ENCODE measurements at regions not wholly inside any gene's neighbourhood (a gene's known extent, or its start where the extent isn't known, plus 50 kb on each side); places are given as distances from the start of the nearest gene placed in this dataset.

DNA sequence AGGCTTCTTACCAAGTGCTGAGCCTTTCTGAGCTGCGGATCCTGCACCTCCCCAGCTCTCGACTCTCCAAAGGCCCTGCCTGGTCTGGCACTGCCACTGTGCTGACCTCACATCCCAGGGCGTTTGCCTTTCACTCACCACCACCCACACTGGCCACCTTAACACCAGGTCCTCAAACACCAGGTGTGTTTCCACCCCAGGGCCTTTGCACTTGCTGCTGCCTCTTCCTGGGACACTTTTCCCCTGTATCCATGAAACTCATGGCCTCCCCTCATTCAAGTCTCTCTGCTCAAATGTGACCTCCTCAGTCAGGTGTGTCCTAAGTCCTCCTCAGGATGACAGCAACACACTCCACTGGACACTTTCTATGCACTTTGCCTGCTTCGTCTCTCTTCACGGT is 51.4 kb upstream of the ANO1 start:
- no peak overlapping the region for H3K27ac ChIP-seq (ENCODE audit: low read depth, low read length, poor library complexity, severe bottlenecking)
- H3K9me3 ChIP-seq (ENCODE audit: low read length), result no peaks in the 10 kb centered on the region
- TF ChIP-seq, protein P1, sequence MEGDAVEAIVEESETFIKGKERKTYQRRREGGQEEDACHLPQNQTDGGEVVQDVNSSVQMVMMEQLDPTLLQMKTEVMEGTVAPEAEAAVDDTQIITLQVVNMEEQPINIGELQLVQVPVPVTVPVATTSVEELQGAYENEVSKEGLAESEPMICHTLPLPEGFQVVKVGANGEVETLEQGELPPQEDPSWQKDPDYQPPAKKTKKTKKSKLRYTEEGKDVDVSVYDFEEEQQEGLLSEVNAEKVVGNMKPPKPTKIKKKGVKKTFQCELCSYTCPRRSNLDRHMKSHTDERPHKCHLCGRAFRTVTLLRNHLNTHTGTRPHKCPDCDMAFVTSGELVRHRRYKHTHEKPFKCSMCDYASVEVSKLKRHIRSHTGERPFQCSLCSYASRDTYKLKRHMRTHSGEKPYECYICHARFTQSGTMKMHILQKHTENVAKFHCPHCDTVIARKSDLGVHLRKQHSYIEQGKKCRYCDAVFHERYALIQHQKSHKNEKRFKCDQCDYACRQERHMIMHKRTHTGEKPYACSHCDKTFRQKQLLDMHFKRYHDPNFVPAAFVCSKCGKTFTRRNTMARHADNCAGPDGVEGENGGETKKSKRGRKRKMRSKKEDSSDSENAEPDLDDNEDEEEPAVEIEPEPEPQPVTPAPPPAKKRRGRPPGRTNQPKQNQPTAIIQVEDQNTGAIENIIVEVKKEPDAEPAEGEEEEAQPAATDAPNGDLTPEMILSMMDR (IDR thresholded peaks at IDR 0.05; ENCODE audit: low read length), result no peak
- TF ChIP-seq EZH2 (IDR thresholded peaks at IDR 0.05; ENCODE audit: borderline replicate concordance, low read length), result no peak
- no peaks in the 10 kb centered on the region for H3K36me3 ChIP-seq (ENCODE audit: insufficient read depth, low read length)
- H3K4me1 ChIP-seq (ENCODE audit: insufficient read depth, low read length, severe bottlenecking), result no peaks in the 10 kb centered on the region
- H4K20me1 ChIP-seq (ENCODE audit: insufficient read depth, low read length), result no peaks in the 10 kb centered on the region
- H3K4me3 ChIP-seq (ENCODE audit: low read depth, low read length, poor library complexity, severe bottlenecking), result no peak overlapping the region
- no peak overlapping the region for H3K4me2 ChIP-seq (ENCODE audit: low read length)
- no peaks in the 10 kb centered on the region for H3K79me2 ChIP-seq (ENCODE audit: insufficient read depth, low read length)
- no peaks in the 10 kb centered on the region for H3F3A ChIP-seq (ENCODE audit: insufficient read depth, low read length)
- H2AFZ ChIP-seq (ENCODE audit: low read length), result no peak overlapping the region
- no peaks in the 10 kb centered on the region; the same call in 1 of the 2 replicates for H3K27me3 ChIP-seq (ENCODE audit: insufficient read depth, low read length)
- no peak overlapping the region for H3K9ac ChIP-seq (ENCODE audit: low read length)
- H3K9me2 ChIP-seq (ENCODE audit: low read depth, low read length), result no peaks in the 10 kb centered on the region

DNA sequence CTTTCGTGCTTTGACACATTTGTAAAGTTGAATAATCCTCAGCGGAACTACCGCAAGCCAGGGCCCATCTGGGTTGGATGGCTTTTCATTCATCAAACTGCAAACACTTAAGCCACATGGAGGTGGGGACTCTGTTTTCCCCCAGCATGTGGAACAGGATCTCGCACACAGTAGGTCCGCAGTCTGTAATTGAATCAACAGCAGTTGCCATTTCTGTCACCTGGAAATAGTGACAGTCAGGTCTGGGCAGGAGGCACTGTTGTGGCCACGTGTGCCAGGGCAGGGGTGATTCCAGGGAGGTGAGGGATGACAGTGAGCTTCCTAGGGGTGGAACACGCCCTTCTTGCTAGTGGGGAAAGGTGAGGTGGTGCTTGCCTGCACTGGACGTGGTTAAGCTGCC is 50.7 kb upstream of the ANO1 start:
- no peaks in the 10 kb centered on the region for H3K9me3 ChIP-seq (ENCODE audit: low read length)
- H3F3A ChIP-seq (ENCODE audit: insufficient read depth, low read length), result no peaks in the 10 kb centered on the region
- no peak overlapping the region for H3K4me3 ChIP-seq (ENCODE audit: low read depth, low read length, poor library complexity, severe bottlenecking)
- no peaks in the 10 kb centered on the region for H3K4me1 ChIP-seq (ENCODE audit: insufficient read depth, low read length, severe bottlenecking)
- H3K9ac ChIP-seq (ENCODE audit: low read length), result no peak overlapping the region
- H4K20me1 ChIP-seq (ENCODE audit: insufficient read depth, low read length), result no peaks in the 10 kb centered on the region
- no peaks in the 10 kb centered on the region for H3K36me3 ChIP-seq (ENCODE audit: insufficient read depth, low read length)
- H3K9me2 ChIP-seq (ENCODE audit: low read depth, low read length), result no peaks in the 10 kb centered on the region
- H3K79me2 ChIP-seq (ENCODE audit: insufficient read depth, low read length), result no peaks in the 10 kb centered on the region
- no peak overlapping the region for H3K4me2 ChIP-seq (ENCODE audit: low read length)
- H2AFZ ChIP-seq (ENCODE audit: low read length), result no peak overlapping the region
- H3K27me3 ChIP-seq (ENCODE audit: insufficient read depth, low read length), result no peaks in the 10 kb centered on the region; the same call in 1 of the 2 replicates
- TF ChIP-seq EZH2 (IDR thresholded peaks at IDR 0.05; ENCODE audit: borderline replicate concordance, low read length), result no peak
- TF ChIP-seq, protein P1 (IDR thresholded peaks at IDR 0.05; ENCODE audit: low read length), result no peak
- no peak overlapping the region for H3K27ac ChIP-seq (ENCODE audit: low read depth, low read length, poor library complexity, severe bottlenecking)

DNA sequence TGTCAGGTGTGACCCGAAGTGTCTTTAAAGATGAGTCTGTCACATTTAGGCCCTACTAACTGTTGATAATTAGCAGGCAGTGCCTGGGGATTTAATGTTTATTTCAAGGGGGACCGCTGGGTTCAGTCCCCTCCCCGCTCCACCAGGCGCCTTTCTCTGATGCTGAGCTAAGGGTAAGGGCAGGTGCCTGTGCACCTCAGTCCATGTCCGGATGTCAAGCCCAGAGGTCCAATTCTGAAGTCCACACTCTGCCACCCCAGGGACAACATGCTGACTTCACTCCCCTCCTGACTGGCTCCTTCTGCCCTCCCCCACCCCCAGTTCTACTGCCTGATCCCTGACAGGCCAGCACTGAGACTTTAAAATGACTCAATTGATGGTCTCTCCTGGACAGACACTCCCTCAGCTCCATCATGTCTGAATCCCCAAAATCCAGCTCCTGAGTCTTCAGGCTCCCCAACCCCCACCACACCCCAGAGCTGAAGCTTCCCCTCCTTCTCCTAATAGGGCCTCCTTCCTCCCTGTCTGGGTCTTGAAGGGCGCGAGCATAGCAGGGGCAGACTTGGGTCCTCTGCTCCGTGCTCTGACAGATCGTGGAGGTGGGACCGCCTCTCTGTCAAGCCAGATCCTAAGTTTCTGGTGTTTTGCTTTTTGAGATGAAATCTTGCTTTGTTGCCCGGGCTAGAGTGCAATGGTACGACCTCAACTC is 49.8 kb upstream of the ANO1 start:
- Histone ChIP-seq H3K79me2 (ENCODE audit: insufficient read depth, low read length) (no peaks in the 10 kb centered on the region), H3K4me2 (ENCODE audit: low read length) (no peak overlapping the region), H3K9me2 (ENCODE audit: low read depth, low read length) (no peaks in the 10 kb centered on the region), H3K4me3 (ENCODE audit: low read depth, low read length, poor library complexity, severe bottlenecking) (no peak overlapping the region), H3K27ac (ENCODE audit: low read depth, low read length, poor library complexity, severe bottlenecking) (no peak overlapping the region), H3K4me1 (ENCODE audit: insufficient read depth, low read length, severe bottlenecking) (no peaks in the 10 kb centered on the region), H3F3A (ENCODE audit: insufficient read depth, low read length) (no peaks in the 10 kb centered on the region), H2AFZ (ENCODE audit: low read length) (no peak overlapping the region), H3K27me3 (ENCODE audit: insufficient read depth, low read length) (no peaks in the 10 kb centered on the region; the same call in 1 of the 2 replicates), H3K36me3 (ENCODE audit: insufficient read depth, low read length) (no peaks in the 10 kb centered on the region), H3K9me3 (ENCODE audit: low read length) (no peaks in the 10 kb centered on the region), H4K20me1 (ENCODE audit: insufficient read depth, low read length) (no peaks in the 10 kb centered on the region), H3K9ac (ENCODE audit: low read length) (no peak overlapping the region)
- TF ChIP-seq, protein P1 (IDR thresholded peaks at IDR 0.05; ENCODE audit: low read length), result no peak
- TF ChIP-seq EZH2 (IDR thresholded peaks at IDR 0.05; ENCODE audit: borderline replicate concordance, low read length), result no peak

Data from OCI-LY1 (cell line).